ENCODE measurements at regions not wholly inside any gene's neighbourhood (a gene's known extent, or its start where the extent isn't known, plus 50 kb on each side); places are given as distances from the start of the nearest gene placed in this dataset.
"Not testable (repeated sequence)": the region's sequence is repeated elsewhere in the genome, so short reads cannot be mapped to it uniquely, and the experiment has no call there.

GRCh38 chrY:19644889-19645638 lies 99.5 kb downstream of the KDM5D start:
- no peak for DNase-seq (ENCODE audit: low spot score)

- no peak for DNase-seq (ENCODE audit: low spot score)
Observed at GRCh38 chrY:19637651-19638347, 106.7 kb downstream of the KDM5D start.

GRCh38 chrY:19628926-19629325 lies 115.6 kb downstream of the KDM5D start:
- no peak for DNase-seq (ENCODE audit: low spot score)

- DNase-seq (ENCODE audit: low spot score): no peak
Observed at GRCh38 chrY:19622392-19622791, 122.1 kb downstream of the KDM5D start.

GRCh38 chrY:19621756-19622155 lies 122.8 kb downstream of the KDM5D start:
- no peak for DNase-seq (ENCODE audit: low spot score)

- no peak for DNase-seq (ENCODE audit: low spot score)
Observed at GRCh38 chrY:19601113-19601512, 143.4 kb downstream of the KDM5D start.

- no peak for DNase-seq (ENCODE audit: low spot score)
Observed at GRCh38 chrY:19600711-19601110, 143.8 kb downstream of the KDM5D start.

GRCh38 chrY:19590235-19590634 lies 154.3 kb downstream of the KDM5D start:
- no peak for DNase-seq (ENCODE audit: low spot score)

GRCh38 chrY:19589664-19590063 lies 154.9 kb downstream of the KDM5D start:
- no peak for DNase-seq (ENCODE audit: low spot score)

- no peak for DNase-seq (ENCODE audit: low spot score)
Observed at GRCh38 chrY:19587311-19587710, 157.2 kb downstream of the KDM5D start.

GRCh38 chrY:19580990-19581389 lies 163.5 kb downstream of the KDM5D start:
- not testable (repeated sequence) for DNase-seq (ENCODE audit: low spot score)

- DNase-seq (ENCODE audit: low spot score): no peak
Observed at GRCh38 chrY:19578281-19578874, 166.1 kb downstream of the KDM5D start.

- no peak for DNase-seq (ENCODE audit: low spot score)
Observed at GRCh38 chrY:19577250-19577649, 167.3 kb downstream of the KDM5D start.

GRCh38 chrY:19574939-19575338 lies 169.6 kb downstream of the KDM5D start:
- DNase-seq (ENCODE audit: low spot score): no peak

GRCh38 chrY:19573646-19574045 lies 170.9 kb downstream of the KDM5D start:
- DNase-seq (ENCODE audit: low spot score): no peak

- DNase-seq (ENCODE audit: low spot score): no peak
Observed at GRCh38 chrY:19570999-19571398, 173.5 kb downstream of the KDM5D start.

GRCh38 chrY:19567943-19568342 lies 176.6 kb downstream of the KDM5D start:
- DNase-seq (ENCODE audit: low spot score): no peak

- DNase-seq (ENCODE audit: low spot score): peak; percentile 86
Observed at GRCh38 chrY:19567051-19567921, 177.2 kb downstream of the KDM5D start.

- no peak for DNase-seq (ENCODE audit: low spot score)
Observed at GRCh38 chrY:19559161-19559560, 185.4 kb downstream of the KDM5D start.

GRCh38 chrY:19549671-19550466 lies 194.7 kb downstream of the KDM5D start:
- DNase-seq (ENCODE audit: low spot score): no peak
